Mononuclear cell (primary cell): ENCODE measurements at regions not wholly inside any gene's neighbourhood (a gene's known extent, or its start where the extent isn't known, plus 50 kb on each side); places are given as distances from the start of the nearest gene placed in this dataset.

Source experiments
- H3K27me3 ChIP-seq: 2 replicates; pipeline ENCODE4 v1.6.0; 2011; ENCODE audit warnings: low read length, control low read depth; ENCODE audit not compliant: insufficient read depth
- H3K4me1 ChIP-seq: 2 replicates; pipeline ENCODE4 v1.5.1; 2011; ENCODE audit warnings: mild to moderate bottlenecking, low read length, control low read depth; ENCODE audit not compliant: insufficient read depth
- H3K4me3 ChIP-seq: 2 replicates; pipeline ENCODE4 v1.5.1; 2011; ENCODE audit warnings: mild to moderate bottlenecking, low read length, moderate library complexity
- H3K9me3 ChIP-seq: 2 replicates; pipeline ENCODE4 v1.5.1; 2011; ENCODE audit warnings: low read depth, mild to moderate bottlenecking, control low read depth, low read length

DNA sequence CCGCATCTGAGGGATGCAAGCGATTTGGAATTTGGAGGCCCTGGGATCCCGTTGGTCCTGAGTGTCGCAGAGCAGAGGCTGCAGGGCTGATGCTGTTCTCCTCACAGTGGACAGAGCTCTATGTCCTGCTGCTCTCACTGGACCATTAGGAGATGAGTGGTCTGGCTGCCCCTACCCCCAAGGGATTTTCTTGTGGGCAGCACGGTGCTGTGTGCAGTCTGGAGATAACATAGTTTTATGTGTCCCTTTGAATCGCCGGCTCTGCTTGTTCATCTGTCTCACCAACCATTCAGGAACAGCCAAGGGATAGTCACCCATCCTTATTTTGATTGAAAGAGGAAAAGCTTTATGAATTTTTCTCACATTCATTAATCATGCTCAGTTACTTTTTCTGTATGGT is 49.9 kb downstream of the CHRM3 start:
- H3K4me1 ChIP-seq, result no peaks in the 10 kb centered on the region

DNA sequence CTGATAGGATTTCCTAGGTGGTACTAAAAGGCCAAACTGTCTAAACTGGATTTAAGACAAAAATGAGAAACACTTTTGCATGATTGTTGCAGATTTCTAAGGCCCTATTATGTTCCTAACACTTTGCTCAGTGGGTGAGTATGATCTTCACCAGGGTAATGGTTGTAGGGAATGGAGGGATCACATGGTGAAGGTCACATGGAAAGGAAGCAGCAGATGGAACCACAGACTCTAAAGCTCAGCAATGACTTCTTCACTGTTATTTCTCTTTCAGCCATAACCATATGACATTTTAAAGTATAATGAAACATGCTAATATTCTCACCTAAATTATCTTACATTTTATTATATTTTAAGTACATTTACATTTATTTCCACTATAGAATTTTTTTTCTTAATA is 51.5 kb downstream of the CHRM3 start:
- no peaks in the 10 kb centered on the region for H3K4me1 ChIP-seq
- H3K9me3 ChIP-seq, result no peaks in the 10 kb centered on the region
- H3K27me3 ChIP-seq, result no peaks in the 10 kb centered on the region
- H3K4me3 ChIP-seq, result no peak overlapping the region

More for the DNA sequence above, 49.9 kb downstream of the CHRM3 start:
- Histone ChIP-seq H3K4me3 (no peak overlapping the region), H3K9me3 (no peaks in the 10 kb centered on the region), H3K27me3 (no peaks in the 10 kb centered on the region)

DNA sequence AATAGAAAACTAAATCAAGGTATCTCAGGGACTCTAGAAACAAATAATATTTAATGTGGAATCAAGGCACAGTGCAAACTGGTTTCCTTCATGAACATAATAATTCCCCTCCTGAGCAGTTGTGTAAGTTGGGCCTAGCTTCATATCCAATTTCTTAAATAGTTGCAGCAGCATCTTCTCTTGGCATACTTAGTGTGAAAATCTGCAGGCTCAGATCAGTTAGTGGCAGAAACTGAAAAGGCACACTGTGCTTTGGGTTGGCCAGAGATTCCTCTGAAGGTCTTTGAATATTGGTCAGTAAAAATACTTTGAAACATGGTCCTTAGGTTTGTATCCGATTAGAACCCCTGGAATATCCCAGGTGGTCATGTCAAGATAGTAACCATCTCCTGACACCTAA is 52.5 kb downstream of the CHRM3 start:
- H3K27me3 ChIP-seq, result no peaks in the 10 kb centered on the region
- H3K4me3 ChIP-seq, result no peak overlapping the region
- no peaks in the 10 kb centered on the region for H3K9me3 ChIP-seq
- no peaks in the 10 kb centered on the region for H3K4me1 ChIP-seq

DNA sequence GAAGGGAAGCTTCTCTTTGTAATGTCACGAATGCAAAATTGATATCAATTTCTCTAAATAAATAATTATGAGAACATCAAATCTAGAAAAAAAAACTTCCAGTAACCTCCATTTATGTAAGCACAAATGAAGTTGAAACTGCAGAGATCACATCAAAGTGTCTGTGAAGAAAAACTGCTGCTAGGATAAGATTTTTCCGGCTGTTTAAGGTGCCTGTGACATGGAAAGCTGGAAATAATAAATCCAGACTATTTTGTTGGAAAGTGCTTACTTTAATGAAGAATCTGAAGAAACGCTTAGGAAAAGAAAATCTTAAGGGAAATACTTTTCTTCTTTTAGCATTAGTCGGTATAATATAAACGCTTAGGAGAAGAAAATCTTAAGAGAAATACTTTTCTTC is 57.0 kb downstream of the CHRM3 start:
- H3K4me3 ChIP-seq, result no peak overlapping the region
- no peaks in the 10 kb centered on the region for H3K27me3 ChIP-seq
- H3K4me1 ChIP-seq, result no peaks in the 10 kb centered on the region
- no peaks in the 10 kb centered on the region for H3K9me3 ChIP-seq

DNA sequence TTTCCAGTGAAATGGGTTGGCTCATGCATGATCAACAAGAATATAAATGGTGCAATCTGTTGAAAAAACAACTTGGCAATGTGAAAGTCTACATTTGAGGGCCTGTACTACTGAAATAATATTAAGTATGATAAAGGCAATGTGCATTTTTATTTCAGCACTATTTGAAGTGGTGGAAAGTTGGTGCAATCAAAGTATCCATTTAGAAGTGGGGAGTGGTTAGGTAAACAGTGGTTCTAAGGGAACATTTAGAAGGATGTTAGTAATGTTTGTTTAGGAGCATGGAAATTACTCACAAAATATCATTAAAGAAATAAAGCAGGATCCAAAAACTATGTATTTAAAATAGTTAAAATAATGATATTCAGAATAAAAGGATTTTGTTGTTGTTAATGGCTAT is 60.2 kb downstream of the CHRM3 start:
- H3K4me1 ChIP-seq, result no peaks in the 10 kb centered on the region
- no peaks in the 10 kb centered on the region for H3K9me3 ChIP-seq
- no peak overlapping the region for H3K4me3 ChIP-seq
- H3K27me3 ChIP-seq, result no peaks in the 10 kb centered on the region

DNA sequence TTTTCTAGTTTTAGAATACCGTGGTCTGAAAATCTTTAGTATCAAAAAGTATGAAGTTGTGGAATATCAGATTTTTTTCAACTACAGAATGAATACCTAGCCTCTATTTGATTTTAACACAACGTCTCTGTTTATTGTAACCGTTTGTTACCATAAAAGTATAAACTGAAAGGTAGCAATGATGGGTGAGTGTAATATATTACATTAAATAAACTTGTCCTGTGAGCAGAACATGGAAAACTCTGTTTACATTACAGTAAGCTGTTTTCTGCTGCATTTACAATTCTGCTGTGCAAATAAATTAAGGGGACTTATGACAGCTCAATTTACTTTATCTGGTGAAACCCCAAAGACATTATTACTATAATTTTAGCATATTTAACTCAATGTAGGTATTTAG is 62.5 kb downstream of the CHRM3 start:
- Histone ChIP-seq H3K27me3 (no peaks in the 10 kb centered on the region), H3K4me3 (no peak overlapping the region), H3K4me1 (no peaks in the 10 kb centered on the region), H3K9me3 (no peaks in the 10 kb centered on the region)

DNA sequence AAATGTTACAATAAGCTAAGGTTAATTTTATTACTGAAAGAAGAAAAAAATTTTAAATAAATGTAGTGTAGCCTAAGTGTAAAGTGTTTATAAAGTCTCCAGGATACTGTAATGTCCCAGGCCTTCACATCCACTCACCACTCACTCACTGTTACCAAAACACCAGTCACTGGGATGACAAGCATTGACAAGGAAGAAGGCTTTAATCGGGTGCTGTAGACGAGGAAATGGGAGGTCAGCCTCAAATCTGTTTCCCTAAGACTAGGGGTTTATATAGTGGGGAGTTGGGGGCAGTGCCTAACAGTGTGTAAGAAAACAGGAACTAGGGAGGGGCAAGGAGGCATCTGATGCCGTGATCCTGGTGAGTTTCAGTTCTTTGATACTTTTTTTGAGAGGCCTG is 69.4 kb downstream of the CHRM3 start:
- no peak overlapping the region for H3K4me3 ChIP-seq
- H3K4me1 ChIP-seq, result no peaks in the 10 kb centered on the region
- H3K9me3 ChIP-seq, result no peaks in the 10 kb centered on the region

DNA sequence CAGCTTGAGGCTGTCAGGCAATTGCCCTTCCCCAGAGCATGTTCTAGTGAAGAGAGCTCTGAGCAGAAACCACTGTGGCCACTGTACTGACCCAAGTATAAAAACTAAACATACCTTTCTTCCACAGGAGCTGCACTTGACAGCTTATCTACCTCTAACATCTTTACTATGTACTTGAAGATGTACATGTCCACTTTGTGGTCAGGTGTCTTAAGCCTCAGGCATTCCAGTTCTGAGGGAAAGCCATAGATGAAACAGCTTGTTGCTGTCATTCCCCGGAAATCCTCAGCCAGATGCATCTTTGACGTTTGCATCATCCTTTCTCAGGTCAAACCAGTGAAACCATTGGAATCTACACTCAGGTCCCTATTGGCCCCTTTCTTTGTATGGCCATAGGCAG is 70.4 kb downstream of the CHRM3 start:
- Histone ChIP-seq H3K27me3 (no peaks in the 10 kb centered on the region), H3K4me3 (no peak overlapping the region), H3K9me3 (no peaks in the 10 kb centered on the region), H3K4me1 (no peaks in the 10 kb centered on the region)

More for the DNA sequence above, 69.4 kb downstream of the CHRM3 start:
- no peaks in the 10 kb centered on the region for H3K27me3 ChIP-seq

DNA sequence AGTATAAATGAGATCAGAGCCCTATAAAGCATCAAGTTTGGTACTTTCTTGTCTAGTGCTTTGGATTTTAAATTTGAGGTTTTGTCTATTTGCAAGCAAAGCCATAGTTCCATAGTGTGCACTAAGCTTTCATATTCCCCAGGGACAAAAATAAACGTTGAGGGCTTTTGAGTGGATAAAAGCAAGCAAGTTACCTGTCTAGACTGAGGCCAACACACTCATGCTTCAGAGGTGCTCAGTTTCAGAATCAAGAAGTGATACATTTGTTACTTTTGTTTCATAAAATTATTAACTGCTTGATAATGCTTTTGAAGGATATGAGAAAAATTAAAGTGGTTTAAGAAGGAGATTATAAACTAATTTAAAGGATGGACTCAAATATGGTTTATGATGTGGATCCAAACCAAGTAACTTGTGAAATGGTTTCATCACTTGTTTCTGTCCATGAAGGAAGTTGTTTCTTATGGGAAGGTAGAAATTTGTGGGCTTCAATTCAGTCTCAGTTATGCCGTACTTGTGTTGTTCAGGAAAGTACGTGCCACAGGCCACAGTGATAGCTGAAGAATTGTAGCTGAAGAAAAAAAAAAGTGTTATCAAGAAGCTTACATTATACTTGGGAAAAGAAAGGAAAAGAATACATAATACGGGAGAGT is 71.2 kb downstream of the CHRM3 start:
- no peaks in the 10 kb centered on the region for H3K4me1 ChIP-seq
- no peak overlapping the region for H3K4me3 ChIP-seq
- no peaks in the 10 kb centered on the region for H3K27me3 ChIP-seq
- no peaks in the 10 kb centered on the region for H3K9me3 ChIP-seq

DNA sequence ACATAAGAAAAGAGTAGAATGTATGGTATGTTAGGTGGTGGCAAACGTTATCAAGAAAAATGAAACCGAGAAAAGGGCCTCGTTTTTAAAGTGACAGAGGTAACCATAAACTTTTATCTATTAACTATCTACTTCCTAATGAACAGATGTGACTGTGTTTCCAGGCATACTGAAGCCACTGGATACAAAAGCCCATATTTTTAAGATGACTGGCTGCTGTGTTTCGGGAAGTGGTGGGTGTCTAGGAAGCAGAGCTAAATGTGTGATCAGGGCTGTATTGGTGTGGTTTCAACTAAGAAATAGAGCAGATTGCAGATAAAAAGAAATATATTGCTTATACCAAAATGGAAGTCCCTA is 71.8 kb downstream of the CHRM3 start:
- Histone ChIP-seq H3K27me3 (no peaks in the 10 kb centered on the region), H3K9me3 (no peaks in the 10 kb centered on the region), H3K4me3 (no peak overlapping the region), H3K4me1 (no peaks in the 10 kb centered on the region)

DNA sequence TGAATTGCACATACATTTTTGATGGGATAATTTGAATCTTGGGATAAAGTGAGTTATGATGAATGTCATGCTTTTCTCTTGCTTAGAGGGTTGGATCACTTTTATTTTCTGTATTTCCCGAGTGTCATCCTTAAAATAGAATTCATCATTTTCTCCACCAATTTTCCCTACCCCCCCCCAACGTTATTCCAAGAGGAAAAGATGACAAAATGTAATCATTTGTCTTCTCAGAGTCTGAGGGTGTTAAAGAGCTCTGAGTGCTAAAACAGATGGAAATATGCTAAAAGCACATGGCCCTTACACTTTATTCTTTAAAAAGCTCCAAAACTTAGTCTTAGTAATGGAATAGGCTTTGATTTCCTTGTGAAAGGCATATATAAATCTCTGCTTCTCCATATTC is 81.4 kb downstream of the CHRM3 start:
- Histone ChIP-seq H3K4me3 (no peak overlapping the region), H3K4me1 (no peaks in the 10 kb centered on the region), H3K9me3 (no peaks in the 10 kb centered on the region), H3K27me3 (no peaks in the 10 kb centered on the region)

DNA sequence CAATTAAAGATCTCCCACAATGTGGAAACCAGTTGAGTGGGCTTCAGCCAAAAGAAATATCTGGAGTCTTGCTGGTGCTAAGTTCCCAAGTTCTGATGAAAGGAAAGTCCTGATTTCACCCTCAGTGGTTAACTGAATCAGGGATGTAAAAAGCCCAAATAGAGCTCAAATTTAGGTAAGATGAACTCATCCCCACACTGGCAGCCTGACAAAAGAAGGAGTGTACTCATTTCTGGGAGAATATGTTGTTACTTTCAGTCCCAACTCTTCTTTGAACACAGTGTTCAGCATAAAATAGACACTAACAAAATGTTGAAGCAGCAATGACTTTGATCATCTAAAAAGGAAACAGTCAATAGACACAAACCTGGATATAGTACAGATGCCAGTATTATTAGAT is 91.7 kb downstream of the CHRM3 start:
- H3K4me1 ChIP-seq, result no peaks in the 10 kb centered on the region
- no peaks in the 10 kb centered on the region for H3K27me3 ChIP-seq
- no peak overlapping the region for H3K4me3 ChIP-seq
- H3K9me3 ChIP-seq, result peaks cover 23% of the 10 kb centered on the region

DNA sequence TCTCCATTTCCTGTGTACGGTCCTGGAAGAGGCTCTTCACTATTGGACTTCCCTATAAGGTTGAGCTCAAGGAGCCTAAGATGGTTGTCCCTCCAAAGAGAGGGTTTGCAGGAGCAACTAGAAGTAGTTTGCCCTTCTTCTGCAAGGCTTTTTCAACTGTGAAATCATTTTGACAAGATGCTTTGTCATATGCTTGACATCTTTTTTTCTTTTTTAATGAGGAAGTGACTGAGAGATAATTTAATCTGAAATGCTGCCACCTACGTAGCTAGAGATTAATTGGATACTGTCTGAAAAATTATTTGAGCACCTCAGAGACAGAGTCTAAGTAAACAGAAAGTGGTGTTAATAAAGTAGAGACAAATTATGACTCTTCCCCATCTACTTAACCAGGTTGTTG is 97.0 kb downstream of the CHRM3 start:
- Histone ChIP-seq H3K4me1 (no peaks in the 10 kb centered on the region), H3K27me3 (no peaks in the 10 kb centered on the region), H3K9me3 (peaks cover 16% of the 10 kb centered on the region), H3K4me3 (no peak overlapping the region)

DNA sequence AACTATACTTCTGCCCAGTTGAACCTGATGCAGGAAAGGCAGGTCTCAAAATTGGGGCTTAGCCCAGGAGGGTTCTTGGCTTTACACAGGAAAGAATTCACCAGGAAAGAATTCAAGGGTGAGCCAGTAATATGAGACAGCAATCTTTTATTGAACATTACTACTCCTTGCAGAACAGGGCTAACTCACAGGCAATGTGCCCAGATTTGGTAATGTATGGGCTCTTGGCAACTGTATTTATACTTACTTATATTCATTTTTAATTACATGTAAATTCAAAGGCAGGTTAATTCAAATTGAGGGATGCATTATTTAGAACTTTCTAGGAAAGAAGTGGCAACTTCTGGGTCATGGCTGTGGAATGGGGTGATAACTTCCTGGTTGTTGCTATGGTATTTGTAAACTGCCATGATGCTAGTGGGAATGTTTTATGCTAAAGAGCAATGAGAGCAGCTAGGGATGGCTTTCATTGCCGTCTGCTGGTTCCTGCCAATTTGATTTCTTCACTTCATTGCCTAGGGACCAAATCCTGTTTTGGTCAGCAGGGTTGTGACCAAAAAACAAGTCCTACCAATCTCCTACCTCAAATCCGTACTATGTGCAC is 107.5 kb downstream of the CHRM3 start:
- H3K4me1 ChIP-seq, result no peaks in the 10 kb centered on the region

DNA sequence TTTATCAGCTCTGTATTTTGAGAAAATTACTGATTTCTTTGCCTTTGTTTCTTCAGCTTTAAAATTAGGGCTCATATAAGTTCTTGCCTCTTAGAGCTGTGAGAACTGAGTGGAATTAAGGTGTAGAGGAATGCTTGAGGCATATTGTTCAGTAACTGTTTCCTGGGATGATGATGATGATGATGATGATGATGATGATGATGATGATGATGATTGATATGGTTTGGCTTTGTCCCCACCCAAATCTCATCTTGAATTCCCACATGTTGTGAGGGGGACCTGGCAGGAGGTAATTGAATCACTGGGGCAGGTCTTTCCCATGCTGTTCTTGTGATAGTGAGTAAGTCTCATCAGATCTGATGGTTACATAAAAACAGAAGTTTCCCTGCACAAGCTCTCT is 118.7 kb downstream of the CHRM3 start:
- Histone ChIP-seq H3K4me1 (no peaks in the 10 kb centered on the region), H3K27me3 (no peaks in the 10 kb centered on the region)

More for the DNA sequence above, 107.5 kb downstream of the CHRM3 start:
- no peaks in the 10 kb centered on the region for H3K27me3 ChIP-seq
- H3K4me3 ChIP-seq, result no peak overlapping the region
- H3K9me3 ChIP-seq, result no peaks in the 10 kb centered on the region

DNA sequence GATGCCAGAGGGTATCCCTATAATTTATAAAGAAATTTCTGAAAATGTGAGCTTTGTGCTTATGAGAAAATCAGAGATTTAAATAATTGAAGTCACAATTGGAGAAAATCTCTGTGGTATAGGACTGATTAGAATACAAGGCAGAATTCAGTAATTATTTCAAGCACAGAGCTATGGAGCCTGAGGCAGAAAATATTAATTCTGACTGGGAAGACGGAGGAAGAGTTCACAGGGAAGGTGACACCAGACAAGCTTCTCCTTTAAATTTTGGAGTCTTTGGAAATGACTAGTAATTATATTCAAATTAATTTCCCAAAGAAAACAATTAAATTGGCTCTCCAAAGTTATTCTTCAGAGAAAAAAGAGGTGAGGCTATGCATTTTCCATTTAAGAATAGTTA is 121.5 kb downstream of the CHRM3 start:
- Histone ChIP-seq H3K4me3 (no peak overlapping the region), H3K9me3 (no peaks in the 10 kb centered on the region), H3K27me3 (no peaks in the 10 kb centered on the region), H3K4me1 (no peaks in the 10 kb centered on the region)

More for the DNA sequence above, 118.7 kb downstream of the CHRM3 start:
- Histone ChIP-seq H3K4me3 (no peak overlapping the region), H3K9me3 (no peaks in the 10 kb centered on the region)
